Mesenchymal stem cell (in vitro differentiated cells and primary cell): ENCODE measurements at regions not wholly inside any gene's neighbourhood (a gene's known extent, or its start where the extent isn't known, plus 50 kb on each side); places are given as distances from the start of the nearest gene placed in this dataset.

Experiments
- DNase-seq: peaks from one replicate; pipeline ENCODE4 v3.0.0-alpha.2; 2013
- H2AFZ ChIP-seq: one replicate; pipeline ENCODE4 v1.6.1; 2013; ENCODE audit warnings: low read depth, mild to moderate bottlenecking, control low read depth, inconsistent platforms, low read length, moderate library complexity
- H2AK5ac ChIP-seq: 2 replicates; pipeline ENCODE4 v1.6.1; 2013; ENCODE audit warnings: low read length, moderate library complexity, mild to moderate bottlenecking, inconsistent platforms; ENCODE audit not compliant: severe bottlenecking
- H2BK120ac ChIP-seq: one replicate; pipeline ENCODE4 v1.6.1; 2013; ENCODE audit warnings: low read depth, mild to moderate bottlenecking, inconsistent platforms, low read length, moderate library complexity
- H2BK12ac ChIP-seq, 2 experiments: one replicate each; pipeline ENCODE4 v1.6.1; 2013; ENCODE audit warnings: inconsistent platforms in 2 of 2, low read length in 2 of 2, mild to moderate bottlenecking in 2 of 2, moderate library complexity in 2 of 2, control low read depth in 1 of 2
- H2BK15ac ChIP-seq: one replicate; pipeline ENCODE4 v1.6.1; 2013; ENCODE audit warnings: mild to moderate bottlenecking, low read depth, inconsistent platforms; ENCODE audit not compliant: poor library complexity, severe bottlenecking
- H2BK5ac ChIP-seq: 2 replicates; pipeline ENCODE4 v1.6.1; 2013; ENCODE audit warnings: low read depth, mild to moderate bottlenecking, low read length, control low read depth, inconsistent platforms; ENCODE audit not compliant: poor library complexity, severe bottlenecking
- H3K14ac ChIP-seq, 2 experiments: one replicate each; pipeline ENCODE4 v1.6.1; 2013; ENCODE audit warnings: inconsistent platforms in 2 of 2, low read length in 2 of 2, control low read depth in 1 of 2, mild to moderate bottlenecking in 1 of 2, moderate library complexity in 1 of 2
- H3K18ac ChIP-seq, 2 experiments: one replicate each; pipeline ENCODE4 v1.6.1; 2013; ENCODE audit warnings: inconsistent platforms in 2 of 2, low read length in 2 of 2, control low read depth in 1 of 2, low read depth in 1 of 2, mild to moderate bottlenecking in 1 of 2
- H3K23ac ChIP-seq, 2 experiments: one replicate each; pipeline ENCODE4 v1.6.1; 2013; ENCODE audit warnings: inconsistent platforms in 2 of 2, low read length in 2 of 2, mild to moderate bottlenecking in 2 of 2, moderate library complexity in 2 of 2, control low read depth in 1 of 2
- H3K27ac ChIP-seq: 2 replicates; pipeline ENCODE4 v1.5.1; 2013; ENCODE audit warnings: mild to moderate bottlenecking, moderate library complexity, low read length, control low read depth, inconsistent platforms; ENCODE audit not compliant: poor library complexity, severe bottlenecking
- H3K27me3 ChIP-seq, 2 experiments: 2 replicates each; pipeline versions ENCODE4 v1.6.1 to v1.7.0; 2013; ENCODE audit warnings: low read length in 2 of 2, mild to moderate bottlenecking in 2 of 2, moderate library complexity in 2 of 2, control low read depth in 1 of 2, inconsistent platforms in 1 of 2; ENCODE audit not compliant: control insufficient read depth in 1 of 2, insufficient read depth in 1 of 2
- H3K36me3 ChIP-seq, 2 experiments: 2 replicates each; pipeline versions ENCODE4 v1.6.1 to v1.7.0; 2013; ENCODE audit warnings: low read length in 2 of 2, control low read depth in 1 of 2, inconsistent platforms in 1 of 2, low read depth in 1 of 2, mild to moderate bottlenecking in 1 of 2; ENCODE audit not compliant: insufficient read depth in 2 of 2, control insufficient read depth in 1 of 2
- H3K4ac ChIP-seq, 2 experiments: one replicate each; pipeline ENCODE4 v1.6.1; 2013; ENCODE audit warnings: inconsistent platforms in 2 of 2, low read length in 2 of 2, mild to moderate bottlenecking in 2 of 2, moderate library complexity in 2 of 2, control low read depth in 1 of 2, low read depth in 1 of 2
- H3K4me1 ChIP-seq: 2 replicates; pipeline ENCODE4 v1.6.1; 2013; ENCODE audit warnings: low read depth, low read length, control low read depth; ENCODE audit not compliant: control insufficient read depth, insufficient read depth
- H3K4me2 ChIP-seq: 2 replicates; pipeline ENCODE4 v1.6.1; 2013; ENCODE audit warnings: low read length, mild to moderate bottlenecking, inconsistent platforms; ENCODE audit not compliant: poor library complexity, severe bottlenecking
- H3K4me3 ChIP-seq, 2 experiments: 2 replicates each; pipeline versions ENCODE4 v1.5.1 to v1.7.0; 2013; ENCODE audit warnings: low read length in 2 of 2, mild to moderate bottlenecking in 2 of 2, control low read depth in 1 of 2, low read depth in 1 of 2; ENCODE audit not compliant: insufficient read depth in 1 of 2
- H3K79me1 ChIP-seq: replicated peaks from 2 replicates; pipeline ENCODE4 v1.6.1; 2013; ENCODE audit warnings: mild to moderate bottlenecking, control low read depth, low read length, inconsistent platforms; ENCODE audit not compliant: poor library complexity, severe bottlenecking
- H3K9ac ChIP-seq: 2 replicates; pipeline ENCODE4 v1.7.0; 2013; ENCODE audit warnings: mild to moderate bottlenecking, low read length, moderate library complexity
- H3K9me3 ChIP-seq: 2 replicates; pipeline ENCODE4 v1.7.0; 2013; ENCODE audit warnings: mild to moderate bottlenecking, low read length; ENCODE audit not compliant: control insufficient read depth
- H4K8ac ChIP-seq: one replicate; pipeline ENCODE4 v1.6.1; 2013; ENCODE audit warnings: inconsistent platforms, mild to moderate bottlenecking, low read length, moderate library complexity
- H4K91ac ChIP-seq: one replicate; pipeline ENCODE4 v1.6.1; 2013; ENCODE audit warnings: mild to moderate bottlenecking, low read length, inconsistent platforms
- WGBS: methylation state at CpG from one replicate; pipeline ENCODE4 v1.1.7; 2013; ENCODE audit warnings: mixed read lengths; 5-methylcytosine and 5-hydroxymethylcytosine counted together

DNA sequence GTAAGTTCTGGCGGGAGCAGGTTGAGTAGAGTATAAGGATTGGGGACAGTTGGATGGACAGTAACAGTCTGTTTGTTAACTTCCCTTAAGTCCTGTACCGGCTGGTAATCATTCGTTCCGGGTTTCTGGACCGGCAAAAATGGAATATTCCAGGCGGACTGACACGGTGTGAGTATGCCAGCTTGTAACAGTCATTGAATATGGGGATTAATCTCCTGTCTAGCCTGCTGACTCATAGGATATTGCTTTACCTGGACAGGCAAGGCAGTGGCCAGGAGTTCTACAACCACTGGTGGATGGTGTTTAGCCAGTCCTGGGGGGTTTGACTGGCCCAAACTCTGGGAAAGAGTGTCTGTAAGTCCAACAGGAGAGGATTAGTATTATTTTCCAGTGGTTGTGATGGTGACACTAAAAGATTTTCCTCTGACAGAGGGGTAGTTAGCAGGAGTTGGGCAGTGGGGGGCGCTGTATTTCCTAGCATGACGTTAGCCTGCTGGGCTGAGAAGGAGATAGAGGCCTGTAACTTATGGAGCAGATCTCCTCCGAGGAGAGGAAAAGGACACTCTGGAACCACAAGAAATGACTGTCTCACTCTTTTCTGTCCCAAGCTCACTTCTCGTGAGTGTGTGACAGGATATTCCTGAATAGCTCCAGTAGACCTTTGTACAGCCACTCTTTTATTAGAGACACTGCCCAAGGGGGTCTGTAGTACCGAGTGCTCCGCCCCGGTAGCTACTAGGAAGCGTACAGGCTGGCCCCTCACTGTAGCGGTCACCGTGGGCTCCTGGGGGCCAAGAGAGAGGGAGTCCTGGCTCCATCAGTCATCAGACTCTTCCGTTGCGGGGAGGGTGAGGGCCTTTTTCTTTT is 152.2 kb downstream of the TRIM27 start:
- no peaks in the 10 kb centered on the region for H3K36me3 ChIP-seq
- H3K23ac ChIP-seq, result no peak overlapping the region
- H2BK15ac ChIP-seq, result no peak overlapping the region
- no peak overlapping the region for H3K27ac ChIP-seq
- no peaks in the 10 kb centered on the region for H3K79me1 ChIP-seq
- no peak overlapping the region for H2BK120ac ChIP-seq
- H3K4ac ChIP-seq, result no peak overlapping the region
- H4K8ac ChIP-seq, result no peak overlapping the region
- no peak overlapping the region for H4K91ac ChIP-seq
- peaks cover 97 to 99% of the 10 kb centered on the region in 2 experiments for H3K27me3 ChIP-seq
- no peak overlapping the region for H3K14ac ChIP-seq
- 44% methylated on average over 19 of the region's 19 CpGs for WGBS
- H2BK5ac ChIP-seq, result no peak overlapping the region
- no peak for DNase-seq
- no peak overlapping the region for H2BK12ac ChIP-seq
- no peaks in the 10 kb centered on the region for H3K9me3 ChIP-seq
- no peak overlapping the region for H2AFZ ChIP-seq
- no peak overlapping the region for H3K9ac ChIP-seq
- H3K4me1 ChIP-seq, result no peaks in the 10 kb centered on the region
- no peak overlapping the region for H3K4me2 ChIP-seq
- no peak overlapping the region for H3K18ac ChIP-seq
- no peak overlapping the region for H3K4me3 ChIP-seq
- H2AK5ac ChIP-seq, result no peak overlapping the region

DNA sequence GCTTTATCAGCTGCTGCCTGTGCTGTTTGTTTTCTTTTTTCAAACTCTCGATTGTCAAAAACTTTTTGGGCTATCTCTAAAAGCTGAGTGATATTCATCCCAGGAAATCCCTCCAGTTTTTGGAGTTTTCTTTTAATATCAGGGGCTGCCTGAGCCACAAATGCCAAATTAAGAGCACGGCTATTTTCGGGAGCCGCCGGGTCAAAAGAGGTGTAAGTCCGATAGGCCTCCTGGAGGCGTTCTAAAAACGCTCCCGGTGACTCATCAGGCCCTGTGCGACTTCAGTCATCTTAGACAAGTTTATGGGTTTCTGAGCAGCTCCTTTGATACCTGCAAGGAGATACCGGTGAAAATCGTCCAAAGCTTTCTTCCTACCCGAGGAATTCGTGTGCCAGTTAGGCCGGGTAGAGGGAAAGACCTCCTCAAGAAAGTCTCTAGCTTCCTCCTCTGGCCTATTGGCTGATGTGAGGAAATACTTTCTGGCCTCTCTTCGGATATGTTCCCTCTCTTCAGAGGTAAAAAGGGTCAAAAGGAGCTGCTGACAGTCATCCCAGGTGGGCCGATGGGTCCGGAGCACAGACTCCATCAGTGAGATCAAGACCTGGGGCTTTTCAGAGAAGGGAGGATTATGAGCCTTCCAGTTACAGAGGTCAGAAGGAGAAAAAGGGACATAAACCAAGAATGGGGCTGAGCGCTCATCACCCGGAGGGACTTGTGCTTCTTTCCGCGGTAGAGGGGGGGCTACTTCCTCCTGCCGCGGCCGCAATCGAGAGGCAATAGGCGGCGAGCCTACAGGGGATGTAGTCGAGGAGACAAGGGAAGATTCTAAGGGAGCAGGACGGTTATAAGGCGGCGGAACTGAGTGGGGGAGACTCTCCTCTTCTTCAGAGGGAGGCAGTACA is 151.1 kb downstream of the TRIM27 start:
- Histone ChIP-seq H3K9ac (no peak overlapping the region), H3K23ac (no peak overlapping the region), H2AK5ac (no peak overlapping the region), H3K36me3 (no peaks in the 10 kb centered on the region), H2BK120ac (no peak overlapping the region), H3K4me2 (no peak overlapping the region), H3K9me3 (no peaks in the 10 kb centered on the region), H2BK12ac (no peak overlapping the region), H3K27ac (no peak overlapping the region), H3K18ac (no peak overlapping the region), H2AFZ (no peak overlapping the region), H4K91ac (no peak overlapping the region), H3K14ac (no peak overlapping the region), H2BK5ac (no peak overlapping the region), H3K79me1 (no peaks in the 10 kb centered on the region), H2BK15ac (no peak overlapping the region), H3K4me1 (no peaks in the 10 kb centered on the region), H3K4me3 (no peak overlapping the region), H4K8ac (no peak overlapping the region), H3K4ac (no peak overlapping the region), H3K27me3 (peaks cover 96 to 99% of the 10 kb centered on the region in 2 experiments)
- DNase-seq, result no peak
- 10% methylated on average over 32 of the region's 32 CpGs for WGBS

DNA sequence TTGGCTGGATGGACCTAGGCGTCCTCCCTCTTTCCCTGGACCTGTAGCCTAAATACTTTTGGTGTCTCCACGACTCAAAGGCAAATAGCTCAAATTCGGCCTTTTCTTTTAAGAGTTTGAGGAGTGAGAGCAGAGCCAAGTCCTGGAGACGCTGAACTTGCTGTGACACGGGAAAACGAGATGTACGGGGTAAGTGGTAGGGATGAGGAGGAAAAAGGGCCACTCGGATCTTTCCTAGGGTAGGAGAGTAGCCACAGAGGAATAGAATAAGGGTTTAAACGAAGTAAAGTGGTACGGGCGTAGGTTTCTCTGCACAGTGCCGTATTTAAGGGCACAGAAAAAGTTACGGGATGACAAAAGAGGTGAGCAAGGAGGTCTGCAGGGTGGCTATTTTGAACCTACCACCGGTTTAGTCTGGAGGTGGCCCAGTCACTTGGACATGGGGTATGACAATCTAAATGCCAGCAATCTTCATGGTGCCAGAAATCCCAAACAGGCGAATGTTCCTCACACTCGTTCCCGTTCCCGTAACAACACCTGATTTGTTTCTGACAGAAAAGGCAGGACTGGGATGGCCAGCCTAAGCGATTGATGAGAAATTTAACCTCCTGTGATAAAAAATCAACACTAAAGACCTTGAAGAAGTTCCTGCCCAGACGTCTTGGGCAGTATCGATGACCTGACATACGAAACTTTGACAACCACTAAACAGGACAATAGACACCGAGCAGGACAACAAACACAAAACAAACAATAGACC is 149.3 kb downstream of the TRIM27 start:
- no peak overlapping the region for H2BK12ac ChIP-seq
- WGBS, result 38% methylated on average over 22 of the region's 23 CpGs
- H3K4me1 ChIP-seq, result no peaks in the 10 kb centered on the region
- no peak overlapping the region for H3K4ac ChIP-seq
- H3K27ac ChIP-seq, result no peak overlapping the region
- DNase-seq, result no peak
- H3K4me2 ChIP-seq, result no peak overlapping the region
- H3K18ac ChIP-seq, result no peak overlapping the region
- no peak overlapping the region for H2BK5ac ChIP-seq
- H2AK5ac ChIP-seq, result no peak overlapping the region
- H3K14ac ChIP-seq, result no peak overlapping the region
- H3K9me3 ChIP-seq, result no peaks in the 10 kb centered on the region
- H3K9ac ChIP-seq, result no peak overlapping the region
- H3K79me1 ChIP-seq, result no peaks in the 10 kb centered on the region
- peaks cover 91 to 94% of the 10 kb centered on the region in 2 experiments for H3K27me3 ChIP-seq
- H4K91ac ChIP-seq, result no peak overlapping the region
- H2AFZ ChIP-seq, result no peak overlapping the region
- H2BK120ac ChIP-seq, result no peak overlapping the region
- H3K4me3 ChIP-seq, result no peak overlapping the region
- H2BK15ac ChIP-seq, result no peak overlapping the region
- no peaks in the 10 kb centered on the region for H3K36me3 ChIP-seq
- H4K8ac ChIP-seq, result no peak overlapping the region
- H3K23ac ChIP-seq, result no peak overlapping the region
